Cardiac muscle cell (in vitro differentiated cells and primary cell): ENCODE measurements at regions not wholly inside any gene's neighbourhood (a gene's known extent, or its start where the extent isn't known, plus 50 kb on each side); places are given as distances from the start of the nearest gene placed in this dataset.

Experiments used
- DNase-seq, 2 donors: peaks; one replicate each; pipeline versions ENCODE4 v3.0.0 to v3.0.0-alpha.2; 2010 to 2017; ENCODE audit warnings: low read depth in 1 of 2, low spot score in 1 of 2
- H3K27ac ChIP-seq: fragments of 200-600 bp; sonication (generic); 2 replicates; pipeline ENCODE4 v1.5.1; 2016
- H3K27me3 ChIP-seq: fragments of 200-600 bp; sonication (generic); 2 replicates; pipeline ENCODE4 v1.6.0; 2016; ENCODE audit warnings: control low read depth
- H3K36me3 ChIP-seq: fragments of 200-600 bp; sonication (generic); 2 replicates; pipeline ENCODE4 v1.5.1; 2016; ENCODE audit warnings: control low read depth
- H3K4me1 ChIP-seq: fragments of 200-600 bp; sonication (generic); 2 replicates; pipeline ENCODE4 v1.8.1; 2017; ENCODE audit warnings: low read depth, mild to moderate bottlenecking, mixed run types
- H3K4me3 ChIP-seq: fragments of 200-600 bp; sonication (generic); 2 replicates; pipeline ENCODE4 v1.5.1; 2016; ENCODE audit warnings: mild to moderate bottlenecking
- H3K9me3 ChIP-seq: fragments of 200-600 bp; sonication (generic); 2 replicates; pipeline ENCODE4 v1.5.1; 2017; ENCODE audit warnings: low read depth, mild to moderate bottlenecking, control low read depth
- TF ChIP-seq, protein P1 (sequence below): IDR thresholded peaks from 2 replicates; pipeline ENCODE4 v1.5.1; 2012; ENCODE audit warnings: low read depth, mild to moderate bottlenecking, low read length

DNA sequence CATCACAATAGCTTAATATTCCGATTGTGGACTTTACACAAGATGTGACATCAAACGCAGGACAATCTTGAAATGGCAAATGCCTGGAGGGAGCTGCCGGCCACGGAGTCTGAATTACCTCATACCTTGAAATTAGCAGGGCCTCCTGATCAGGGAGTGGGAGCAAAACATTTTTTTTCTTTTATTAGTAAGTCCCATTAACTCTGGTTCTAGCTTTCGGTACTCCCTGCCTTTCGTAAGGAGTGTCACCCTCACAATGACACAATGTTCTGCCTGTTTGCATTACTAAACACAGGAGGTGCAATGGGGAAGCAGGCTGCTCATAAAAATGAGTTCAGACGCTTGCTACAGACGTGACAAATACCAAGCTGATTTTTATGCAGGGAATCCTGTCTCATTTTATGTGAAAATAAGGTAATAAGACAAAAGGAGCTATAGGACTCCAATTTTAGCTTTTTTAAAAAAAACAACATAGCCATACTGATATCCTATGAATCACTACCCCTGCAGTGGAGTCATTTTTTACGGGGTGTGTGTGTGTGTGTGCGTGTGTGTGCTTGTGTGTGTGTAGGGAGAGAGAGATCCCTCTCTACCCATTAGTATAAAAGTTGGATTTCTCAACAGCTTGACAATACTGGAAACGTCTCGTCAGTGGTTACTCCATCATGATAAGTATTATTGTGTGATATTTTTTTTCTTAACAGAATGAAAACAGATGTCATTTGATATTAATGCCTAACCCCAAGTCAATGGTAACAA is 205.1 kb upstream of the RUNX1 start:
- Histone ChIP-seq H3K27me3 (peaks cover 9% of the 10 kb centered on the region), H3K27ac (no peak overlapping the region)

DNA sequence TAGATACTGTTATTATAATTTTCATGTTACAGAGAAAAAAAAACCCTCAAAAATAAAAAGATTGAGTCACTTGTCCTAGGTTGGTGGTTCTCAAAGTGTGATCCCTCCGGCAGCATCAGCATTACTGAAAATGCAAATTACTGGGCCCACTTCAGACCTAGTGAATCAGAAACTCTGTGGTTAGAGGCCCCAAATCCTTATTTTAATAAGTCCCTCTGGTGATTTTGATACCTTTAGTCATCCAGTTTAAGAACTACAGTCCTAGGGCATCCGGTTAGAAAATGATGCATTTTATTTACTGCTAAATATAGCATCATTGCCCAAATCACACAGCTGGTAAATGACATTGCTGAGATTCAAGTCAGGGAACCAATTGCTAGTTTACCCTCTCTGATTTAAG is 203.7 kb upstream of the RUNX1 start:
- no peak overlapping the region for H3K27ac ChIP-seq
- no peak for DNase-seq
- no peaks in the 10 kb centered on the region for H3K9me3 ChIP-seq
- no peaks in the 10 kb centered on the region for H3K36me3 ChIP-seq
- TF ChIP-seq, protein P1, sequence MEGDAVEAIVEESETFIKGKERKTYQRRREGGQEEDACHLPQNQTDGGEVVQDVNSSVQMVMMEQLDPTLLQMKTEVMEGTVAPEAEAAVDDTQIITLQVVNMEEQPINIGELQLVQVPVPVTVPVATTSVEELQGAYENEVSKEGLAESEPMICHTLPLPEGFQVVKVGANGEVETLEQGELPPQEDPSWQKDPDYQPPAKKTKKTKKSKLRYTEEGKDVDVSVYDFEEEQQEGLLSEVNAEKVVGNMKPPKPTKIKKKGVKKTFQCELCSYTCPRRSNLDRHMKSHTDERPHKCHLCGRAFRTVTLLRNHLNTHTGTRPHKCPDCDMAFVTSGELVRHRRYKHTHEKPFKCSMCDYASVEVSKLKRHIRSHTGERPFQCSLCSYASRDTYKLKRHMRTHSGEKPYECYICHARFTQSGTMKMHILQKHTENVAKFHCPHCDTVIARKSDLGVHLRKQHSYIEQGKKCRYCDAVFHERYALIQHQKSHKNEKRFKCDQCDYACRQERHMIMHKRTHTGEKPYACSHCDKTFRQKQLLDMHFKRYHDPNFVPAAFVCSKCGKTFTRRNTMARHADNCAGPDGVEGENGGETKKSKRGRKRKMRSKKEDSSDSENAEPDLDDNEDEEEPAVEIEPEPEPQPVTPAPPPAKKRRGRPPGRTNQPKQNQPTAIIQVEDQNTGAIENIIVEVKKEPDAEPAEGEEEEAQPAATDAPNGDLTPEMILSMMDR = no peak
- H3K4me1 ChIP-seq = peaks cover 10% of the 10 kb centered on the region
- no peak overlapping the region for H3K4me3 ChIP-seq
- peaks cover 5% of the 10 kb centered on the region for H3K27me3 ChIP-seq

More for the DNA sequence above, 205.1 kb upstream of the RUNX1 start:
- peak in 1 of 2 donors; percentile 88 for DNase-seq
- TF ChIP-seq, protein P1 = no peak
- Histone ChIP-seq H3K4me3 (no peak overlapping the region), H3K4me1 (peaks cover 10% of the 10 kb centered on the region), H3K36me3 (no peaks in the 10 kb centered on the region), H3K9me3 (no peaks in the 10 kb centered on the region)

DNA sequence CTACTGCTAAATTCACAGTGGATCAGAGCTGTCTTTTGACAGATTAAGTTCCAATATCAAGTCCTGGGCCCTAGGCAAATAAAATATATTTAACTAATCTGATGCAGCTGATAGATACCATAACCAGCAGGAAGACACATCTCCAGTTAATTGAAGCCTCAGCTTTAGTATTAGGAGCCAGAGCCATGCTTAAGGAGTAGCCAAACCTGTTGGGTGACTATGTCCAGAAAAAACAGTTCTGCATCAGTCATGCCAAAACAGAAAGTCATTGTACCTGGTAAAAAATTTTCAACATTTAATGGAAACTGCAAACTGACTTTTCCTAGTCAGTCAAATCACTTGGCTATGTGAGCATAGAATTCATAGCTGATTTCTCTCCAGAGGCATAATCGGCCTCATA is 200.5 kb upstream of the RUNX1 start:
- Histone ChIP-seq H3K4me1 (no peaks in the 10 kb centered on the region), H3K36me3 (no peaks in the 10 kb centered on the region), H3K4me3 (no peak overlapping the region), H3K9me3 (no peaks in the 10 kb centered on the region), H3K27me3 (peaks cover 18% of the 10 kb centered on the region), H3K27ac (no peak overlapping the region)
- TF ChIP-seq, protein P1 = no peak
- DNase-seq = no peak

DNA sequence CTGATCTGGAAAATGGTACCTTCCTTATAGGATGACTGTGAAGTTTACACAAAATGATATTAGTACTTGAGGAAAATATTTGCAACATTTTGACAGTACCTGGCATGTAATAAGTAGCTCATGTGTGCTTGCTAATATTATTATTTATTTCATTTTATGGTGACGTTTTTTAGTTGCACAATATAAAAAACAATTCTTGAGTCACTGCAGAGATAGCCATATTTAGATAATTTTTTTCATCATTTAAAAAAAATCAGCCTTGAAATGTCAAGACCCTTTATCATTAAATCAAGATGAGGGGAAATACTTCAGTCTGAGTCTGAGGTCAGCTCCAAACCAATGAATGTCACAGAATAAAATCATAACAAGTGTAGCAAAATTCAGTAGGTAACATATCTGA is 196.8 kb upstream of the RUNX1 start:
- no peaks in the 10 kb centered on the region for H3K9me3 ChIP-seq
- DNase-seq = no peak
- H3K27me3 ChIP-seq = peaks cover 41% of the 10 kb centered on the region
- no peak overlapping the region for H3K4me3 ChIP-seq
- no peak overlapping the region for H3K27ac ChIP-seq
- H3K36me3 ChIP-seq = no peaks in the 10 kb centered on the region
- H3K4me1 ChIP-seq = no peaks in the 10 kb centered on the region
- TF ChIP-seq, protein P1 = no peak

DNA sequence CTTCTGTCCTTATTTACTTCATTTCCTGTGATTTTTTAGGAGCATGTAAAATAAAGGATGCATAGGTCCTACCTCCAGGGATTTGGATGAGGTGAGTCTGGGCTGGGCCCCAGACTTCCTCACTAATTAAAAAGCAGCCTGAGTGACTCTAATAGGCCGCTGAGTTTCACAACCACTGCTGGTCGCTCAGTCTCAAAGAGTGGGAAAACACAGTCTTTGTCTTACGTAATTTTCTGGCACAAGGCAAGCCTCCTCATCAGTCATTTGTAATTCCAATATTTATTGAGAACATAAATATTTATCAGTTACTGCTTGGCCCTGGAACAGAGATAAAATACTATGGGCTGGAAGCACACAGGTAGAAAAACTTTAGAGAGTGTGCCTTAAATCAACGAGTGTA is 195.4 kb upstream of the RUNX1 start:
- DNase-seq = peak in 1 of 2 donors; percentile 69
- Histone ChIP-seq H3K36me3 (no peaks in the 10 kb centered on the region), H3K27ac (no peak overlapping the region), H3K4me1 (no peaks in the 10 kb centered on the region), H3K4me3 (no peak overlapping the region), H3K27me3 (peaks cover 46% of the 10 kb centered on the region), H3K9me3 (no peaks in the 10 kb centered on the region)
- TF ChIP-seq, protein P1 = no peak
